GM03348 (cell line): ENCODE measurements at regions not wholly inside any gene's neighbourhood (a gene's known extent, or its start where the extent isn't known, plus 50 kb on each side); places are given as distances from the start of the nearest gene placed in this dataset.

Source experiments
- DNase-seq: peaks from one replicate; pipeline ENCODE4 v3.0.0; 2012; ENCODE audit warnings: low spot score

DNA sequence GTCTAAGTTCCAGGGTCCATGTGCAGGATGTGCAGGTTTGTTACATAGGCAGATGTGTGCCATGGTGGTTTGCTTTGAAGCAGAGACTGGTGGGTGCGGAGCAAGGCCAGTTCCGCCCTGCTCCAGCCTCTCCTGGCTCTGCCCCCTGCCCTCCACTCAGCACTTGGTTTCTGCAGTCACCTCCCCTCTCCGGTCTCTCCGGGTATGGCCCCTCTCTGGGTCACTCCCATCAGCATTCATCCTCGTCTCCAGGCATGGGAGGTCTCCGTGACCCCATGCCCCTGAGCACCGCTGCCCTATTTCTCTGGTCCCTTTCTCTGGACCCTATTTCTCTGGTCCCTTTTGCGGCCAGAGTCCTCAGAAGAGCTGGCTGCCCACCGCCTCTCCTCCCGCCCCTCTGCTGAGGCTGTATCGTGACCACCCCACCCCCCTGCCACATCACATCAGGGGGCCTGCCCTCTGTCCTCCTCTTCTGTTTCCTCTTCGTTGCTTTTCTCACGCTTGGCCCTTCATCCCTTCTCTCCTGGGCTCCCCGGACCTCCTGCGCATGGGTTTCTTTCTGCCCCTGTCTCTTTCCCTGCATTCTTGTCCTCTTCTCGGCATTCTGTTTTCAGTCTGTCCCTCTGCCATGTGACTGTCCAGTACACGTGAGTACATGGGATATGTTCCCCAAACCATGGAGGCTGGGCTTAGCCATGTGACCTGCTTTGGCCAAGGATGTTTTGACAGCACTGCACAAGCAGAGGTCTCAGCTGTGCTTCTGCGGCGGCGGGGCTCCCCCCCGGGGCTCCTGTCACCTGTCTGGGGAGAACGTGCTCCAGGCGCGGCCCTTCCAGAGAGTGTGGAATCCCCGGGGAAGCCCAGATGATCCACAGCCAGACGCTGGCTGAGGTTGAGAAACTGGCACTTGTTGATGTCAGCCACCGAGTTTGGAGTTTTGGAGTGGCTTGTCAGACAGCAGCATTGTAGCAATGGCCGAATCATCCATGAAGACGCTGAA, 54.4 kb upstream of the C1orf174 start:
- no peak for DNase-seq

DNA sequence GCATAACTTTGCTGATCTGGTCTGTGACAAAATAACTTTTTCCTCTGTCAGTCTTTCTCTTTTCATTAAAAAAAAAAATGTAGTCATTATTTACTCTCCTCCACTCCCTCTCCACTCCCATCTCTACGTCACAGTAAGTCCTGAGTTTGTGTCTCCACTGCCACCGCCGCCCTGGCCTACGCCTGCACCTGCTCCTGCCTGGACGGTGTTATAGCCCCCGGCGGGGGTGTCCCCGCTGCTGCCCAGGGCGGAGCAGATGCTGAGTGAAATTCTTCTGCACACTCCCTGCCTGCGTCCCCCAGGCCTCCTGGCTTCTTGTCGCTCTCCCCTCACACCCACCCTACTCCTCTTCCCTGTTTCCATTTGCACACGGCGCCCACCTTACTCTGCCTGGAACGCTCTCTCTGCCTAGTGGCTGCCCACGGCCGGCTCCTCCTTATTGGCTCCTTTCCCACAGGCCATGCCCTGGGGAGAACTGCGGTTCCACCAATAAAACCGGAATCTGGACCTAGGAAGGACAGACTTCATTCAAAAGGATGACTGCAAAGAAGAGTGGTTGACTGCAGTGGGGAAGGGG, 55.2 kb upstream of the C1orf174 start:
- no peak for DNase-seq

DNA sequence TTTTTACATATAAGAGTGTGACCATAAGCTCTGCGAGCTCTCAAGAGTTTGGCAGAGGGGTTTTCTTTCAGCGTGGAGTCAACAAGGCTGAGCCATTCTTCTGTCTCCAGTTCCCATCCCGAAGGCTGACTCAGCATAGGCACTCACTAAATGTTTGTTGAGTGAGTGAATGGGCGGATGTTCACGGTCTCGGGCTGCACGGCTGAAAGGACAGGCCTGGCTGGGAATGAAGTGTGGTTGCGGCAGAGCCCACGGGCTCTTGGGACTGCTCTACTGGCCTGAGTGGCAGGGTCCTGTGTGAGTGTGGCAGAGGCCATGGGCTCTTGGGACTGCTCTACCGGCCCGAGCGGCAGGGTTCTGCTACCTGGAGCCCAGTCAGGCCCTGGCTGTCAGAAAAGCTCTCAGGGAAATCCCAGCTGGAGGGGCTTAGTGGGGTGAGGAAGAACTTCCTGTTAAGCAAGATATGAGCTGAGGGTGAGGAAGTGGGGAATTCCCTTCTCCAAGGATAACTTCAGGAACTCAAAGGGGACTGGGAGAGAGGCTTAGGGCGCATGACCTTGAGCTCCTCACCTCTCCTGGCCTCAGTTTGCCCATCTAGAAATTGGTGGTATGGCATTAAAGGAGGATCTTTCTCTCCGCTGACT, 56.6 kb upstream of the C1orf174 start:
- no peak for DNase-seq

GRCh38 chr1:3959361-3959760, 59.3 kb upstream of the C1orf174 start:
- DNase-seq: no peak

- DNase-seq: no peak
These were observed 63.5 kb upstream of the C1orf174 start for GRCh38 chr1:3963554-3963953.

GRCh38 chr1:3965693-3966092, 65.6 kb upstream of the C1orf174 start:
- no peak for DNase-seq

- no peak for DNase-seq
These were observed 68.8 kb upstream of the C1orf174 start for GRCh38 chr1:3968851-3969250.

GRCh38 chr1:3971981-3972380, 71.9 kb upstream of the C1orf174 start:
- no peak for DNase-seq

- DNase-seq: no peak
These were observed 76.0 kb upstream of the C1orf174 start for GRCh38 chr1:3975903-3976630.

DNA sequence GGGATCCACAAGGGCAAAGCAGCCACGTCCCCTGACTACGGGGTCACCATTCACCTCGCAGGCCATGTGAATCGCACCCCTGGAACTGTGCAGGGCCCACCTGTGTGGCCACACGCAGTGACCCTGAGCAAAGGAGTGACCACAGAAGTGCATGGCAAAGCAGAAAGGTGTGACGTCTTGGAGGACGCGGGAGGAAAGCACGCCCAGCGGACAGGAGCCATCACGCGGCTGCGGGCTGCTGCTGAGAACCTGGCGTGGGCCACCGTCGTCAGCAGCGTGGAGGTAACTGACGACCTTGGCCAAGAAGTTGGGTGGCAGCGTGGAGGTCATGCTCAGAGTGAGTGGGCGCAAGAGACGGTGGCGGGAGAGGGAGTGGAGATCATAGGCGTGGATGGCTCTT, 76.7 kb upstream of the C1orf174 start:
- no peak for DNase-seq

- DNase-seq: no peak
These were observed 78.3 kb upstream of the C1orf174 start for GRCh38 chr1:3978196-3978989.

- no peak for DNase-seq
These were observed 78.9 kb upstream of the C1orf174 start for GRCh38 chr1:3978990-3979325.

GRCh38 chr1:3981261-3981660, 81.2 kb upstream of the C1orf174 start:
- no peak for DNase-seq

DNA sequence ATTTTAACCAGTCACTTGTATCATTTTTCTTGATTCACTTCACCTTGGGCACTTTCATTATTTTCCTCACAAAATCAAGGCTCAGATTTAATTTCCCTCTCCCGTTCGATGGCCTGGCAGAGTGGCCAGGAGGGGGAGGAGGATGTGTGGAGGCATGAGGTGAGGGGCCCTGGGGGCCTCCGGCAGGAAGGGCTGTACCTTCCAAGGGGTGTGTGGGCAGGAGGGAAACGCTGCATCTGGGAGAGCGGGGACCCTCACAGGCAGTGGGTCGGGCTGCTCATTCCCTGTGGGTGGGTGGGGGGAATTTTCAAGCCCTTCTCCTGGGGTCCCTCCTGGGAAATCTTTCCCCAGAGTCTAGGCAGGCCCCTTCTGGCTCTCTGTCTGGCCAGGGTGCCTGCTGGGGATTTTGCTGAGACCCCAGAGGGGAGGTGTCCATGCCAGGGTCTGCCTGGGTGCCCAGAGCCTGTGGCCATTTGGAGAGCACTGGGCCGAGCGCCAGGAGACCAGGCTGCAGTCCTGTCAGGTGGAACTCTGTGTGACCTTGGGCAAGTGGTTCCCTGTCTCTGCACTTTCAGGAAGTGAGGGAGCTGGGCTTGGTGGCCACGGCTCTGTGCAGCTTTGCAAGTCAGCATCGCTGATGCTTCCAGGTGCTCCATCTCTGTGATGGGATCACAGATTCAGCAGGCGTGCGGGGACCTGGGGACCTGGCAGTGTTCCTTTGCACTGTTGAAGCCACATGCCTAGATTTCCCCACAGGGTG, 81.9 kb upstream of the C1orf174 start:
- no peak for DNase-seq

- DNase-seq: no peak
These were observed 83.1 kb upstream of the C1orf174 start for GRCh38 chr1:3983181-3983580.

DNA sequence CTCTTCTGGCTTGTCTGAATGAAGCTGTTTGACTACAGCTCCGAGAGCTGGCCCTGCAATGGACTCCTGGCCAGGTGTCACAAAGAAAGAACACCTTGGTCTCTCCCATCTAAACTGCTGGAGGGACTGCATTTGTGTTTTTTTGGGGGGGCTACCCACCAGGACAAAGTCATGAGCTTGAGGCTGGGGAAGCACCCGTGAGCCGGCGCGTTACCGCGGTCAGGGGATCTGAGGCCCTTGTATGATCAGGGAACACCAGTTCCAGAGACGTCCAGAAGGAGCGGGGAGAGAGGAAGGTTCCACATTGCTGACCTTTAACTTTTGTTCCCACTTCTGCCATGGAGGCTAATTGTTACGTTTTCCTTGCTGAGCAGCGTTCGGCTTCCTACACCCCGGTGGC, 84.5 kb upstream of the C1orf174 start:
- DNase-seq: no peak

DNA sequence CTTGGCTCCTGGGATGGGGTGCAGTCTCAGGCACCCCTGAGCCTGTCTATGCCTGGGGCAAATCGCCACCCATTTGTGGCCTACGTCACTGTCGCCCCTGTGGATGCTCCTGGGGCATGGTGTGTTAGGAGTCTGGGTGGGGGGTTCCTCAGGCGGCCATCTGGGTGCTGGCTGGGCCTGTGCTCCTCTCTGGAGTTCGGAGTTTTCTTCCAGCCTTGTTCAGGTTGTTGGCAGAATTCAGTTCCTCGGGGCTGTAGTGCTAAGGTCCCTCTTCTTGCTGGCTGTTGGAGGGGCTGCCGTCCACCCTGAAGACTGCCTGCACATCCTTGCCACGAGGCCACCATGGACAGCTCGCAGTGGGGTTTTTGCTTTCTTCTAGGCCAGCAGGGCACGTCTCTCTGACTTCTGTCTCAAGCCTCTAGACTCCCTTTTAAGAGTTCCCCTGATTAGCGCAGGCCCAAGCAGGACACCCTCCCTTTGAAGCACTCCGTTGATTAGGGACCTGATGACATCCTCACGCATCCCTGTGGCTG, 86.7 kb upstream of the C1orf174 start:
- DNase-seq: no peak

DNA sequence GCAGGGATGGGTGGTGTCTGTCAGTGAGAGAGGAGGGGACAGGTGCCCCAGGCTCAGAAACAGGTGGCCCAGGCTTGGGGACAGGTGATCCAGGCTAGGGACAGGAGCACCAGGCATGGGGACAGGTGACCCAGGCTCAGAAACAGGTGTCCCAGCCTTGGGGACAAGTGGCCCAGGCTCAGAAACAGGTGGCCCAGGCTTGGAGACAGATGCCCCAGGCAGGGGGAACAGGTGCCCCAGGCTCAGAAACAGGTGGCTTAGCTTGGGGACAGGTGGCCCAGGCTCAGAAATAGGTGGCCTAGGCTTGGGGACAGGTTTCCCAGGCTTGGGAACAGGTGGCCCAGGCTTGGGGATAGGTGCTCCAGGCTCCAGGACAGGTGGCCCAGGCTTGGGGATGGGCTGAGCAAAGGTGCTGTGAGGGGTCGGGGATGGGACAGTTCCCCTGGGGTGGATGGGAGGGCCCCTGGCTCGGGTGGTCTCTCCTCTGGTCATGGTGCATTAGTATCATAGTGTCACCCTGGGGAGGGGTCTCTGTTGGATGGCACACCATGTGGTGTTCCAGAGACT, 87.7 kb upstream of the C1orf174 start:
- no peak for DNase-seq

DNA sequence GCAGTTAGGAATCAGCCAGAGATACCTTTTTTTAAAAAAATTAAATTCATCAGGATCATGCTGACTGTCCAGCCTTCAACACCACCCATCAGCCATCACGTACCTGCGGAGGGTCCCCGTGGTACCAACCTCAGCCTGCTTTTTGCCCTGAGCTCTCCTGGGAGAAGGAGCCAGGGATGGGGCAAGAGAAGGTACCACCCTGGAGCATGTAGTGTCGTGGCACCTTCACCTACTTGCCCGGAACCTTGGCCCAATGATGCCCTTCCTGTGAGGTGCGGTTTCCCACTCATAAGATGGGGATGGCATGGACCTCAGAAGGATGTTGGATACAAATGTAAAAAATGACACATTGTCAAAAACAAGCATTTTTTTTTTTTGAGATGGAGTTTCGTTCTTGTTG, 88.4 kb upstream of the C1orf174 start:
- no peak for DNase-seq

DNA sequence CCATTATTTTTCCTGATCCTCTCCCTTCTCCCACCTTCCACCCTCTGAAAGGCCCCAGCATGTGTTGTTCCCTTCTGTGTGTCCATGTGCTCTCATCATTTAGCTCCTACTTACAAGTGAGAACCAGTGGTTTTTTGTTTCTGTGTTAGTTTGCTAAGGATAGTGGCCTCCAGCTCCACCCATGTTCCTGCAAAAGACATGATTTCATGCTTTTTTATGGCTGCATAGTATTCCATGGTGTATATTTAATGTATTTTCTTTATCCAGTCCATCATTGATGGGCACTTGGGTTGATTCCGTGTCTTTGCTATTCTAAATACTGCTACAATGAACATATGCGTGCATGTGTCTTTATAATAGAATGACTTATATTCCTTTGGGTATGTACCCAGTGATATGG, 89.4 kb upstream of the C1orf174 start:
- no peak for DNase-seq
